OCI-LY1 (cell line): ENCODE measurements at regions not wholly inside any gene's neighbourhood (a gene's known extent, or its start where the extent isn't known, plus 50 kb on each side); places are given as distances from the start of the nearest gene placed in this dataset.

Experiments used
- EZH2 ChIP-seq: fragments of 200-600 bp; sonication (generic), shearing (Covaris generic); IDR thresholded peaks from 2 replicates; pipeline ENCODE4 v1.8.0; 2017; ENCODE audit warnings: borderline replicate concordance, mixed run types, mild to moderate bottlenecking, antibody characterized with exemption, low read length, moderate library complexity, mixed read lengths
- TF ChIP-seq, protein P1 (sequence below): fragments of 200-600 bp; sonication (generic), shearing (Covaris generic); IDR thresholded peaks from 2 replicates; pipeline ENCODE4 v1.5.1; 2017; ENCODE audit warnings: mild to moderate bottlenecking, antibody characterized with exemption, low read length, moderate library complexity, mixed read lengths

DNA sequence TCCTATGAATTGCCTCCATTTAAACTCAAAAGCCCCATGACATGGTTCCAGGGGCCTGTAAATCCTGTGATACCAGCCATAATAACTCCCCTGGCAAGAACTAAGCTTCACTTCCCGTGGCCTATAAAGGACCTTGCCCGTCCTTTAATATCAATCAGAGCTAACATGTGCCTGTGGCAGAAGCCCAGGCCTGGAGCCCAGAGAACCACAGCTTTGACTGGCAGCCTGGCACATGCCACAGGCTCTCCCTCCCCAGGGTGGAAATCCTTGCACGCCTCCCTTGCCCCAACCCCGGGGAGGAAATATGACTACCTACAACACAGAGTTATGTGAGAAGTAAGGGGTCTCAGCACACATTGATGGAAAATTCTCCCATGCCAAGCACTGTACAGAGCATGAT is 287.4 kb downstream of the RAB28 start:
- TF ChIP-seq, protein P1, sequence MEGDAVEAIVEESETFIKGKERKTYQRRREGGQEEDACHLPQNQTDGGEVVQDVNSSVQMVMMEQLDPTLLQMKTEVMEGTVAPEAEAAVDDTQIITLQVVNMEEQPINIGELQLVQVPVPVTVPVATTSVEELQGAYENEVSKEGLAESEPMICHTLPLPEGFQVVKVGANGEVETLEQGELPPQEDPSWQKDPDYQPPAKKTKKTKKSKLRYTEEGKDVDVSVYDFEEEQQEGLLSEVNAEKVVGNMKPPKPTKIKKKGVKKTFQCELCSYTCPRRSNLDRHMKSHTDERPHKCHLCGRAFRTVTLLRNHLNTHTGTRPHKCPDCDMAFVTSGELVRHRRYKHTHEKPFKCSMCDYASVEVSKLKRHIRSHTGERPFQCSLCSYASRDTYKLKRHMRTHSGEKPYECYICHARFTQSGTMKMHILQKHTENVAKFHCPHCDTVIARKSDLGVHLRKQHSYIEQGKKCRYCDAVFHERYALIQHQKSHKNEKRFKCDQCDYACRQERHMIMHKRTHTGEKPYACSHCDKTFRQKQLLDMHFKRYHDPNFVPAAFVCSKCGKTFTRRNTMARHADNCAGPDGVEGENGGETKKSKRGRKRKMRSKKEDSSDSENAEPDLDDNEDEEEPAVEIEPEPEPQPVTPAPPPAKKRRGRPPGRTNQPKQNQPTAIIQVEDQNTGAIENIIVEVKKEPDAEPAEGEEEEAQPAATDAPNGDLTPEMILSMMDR, result no peak
- TF ChIP-seq EZH2, result no peak
